ENCODE measurements at regions not wholly inside any gene's neighbourhood (a gene's known extent, or its start where the extent isn't known, plus 50 kb on each side); places are given as distances from the start of the nearest gene placed in this dataset.

DNA sequence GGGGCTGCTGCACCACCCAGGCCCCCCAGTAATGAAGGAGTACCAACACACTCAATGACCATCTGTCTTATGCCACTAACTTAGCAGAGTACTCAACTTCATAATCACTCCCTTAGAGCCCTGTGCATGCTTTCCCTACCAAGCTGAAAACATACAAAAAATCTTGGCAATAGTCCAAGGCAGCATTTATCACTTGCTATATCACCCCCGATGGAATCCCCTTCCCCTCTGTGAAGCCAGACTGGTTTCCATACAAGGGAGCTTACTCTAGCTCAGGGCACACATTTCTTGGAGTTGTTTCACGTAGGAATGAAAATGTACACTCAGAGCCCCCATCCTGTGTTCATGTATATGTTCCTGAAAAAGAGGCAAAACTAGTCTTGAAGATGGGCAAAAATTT, 301.3 kb upstream of the TENM4 start:
- DNase-seq (ENCODE audit: low spot score) = no peak
- no peaks in the 10 kb centered on the region for H3K36me3 ChIP-seq (ENCODE audit: insufficient read depth, low read length)
- TF ChIP-seq, protein P1, sequence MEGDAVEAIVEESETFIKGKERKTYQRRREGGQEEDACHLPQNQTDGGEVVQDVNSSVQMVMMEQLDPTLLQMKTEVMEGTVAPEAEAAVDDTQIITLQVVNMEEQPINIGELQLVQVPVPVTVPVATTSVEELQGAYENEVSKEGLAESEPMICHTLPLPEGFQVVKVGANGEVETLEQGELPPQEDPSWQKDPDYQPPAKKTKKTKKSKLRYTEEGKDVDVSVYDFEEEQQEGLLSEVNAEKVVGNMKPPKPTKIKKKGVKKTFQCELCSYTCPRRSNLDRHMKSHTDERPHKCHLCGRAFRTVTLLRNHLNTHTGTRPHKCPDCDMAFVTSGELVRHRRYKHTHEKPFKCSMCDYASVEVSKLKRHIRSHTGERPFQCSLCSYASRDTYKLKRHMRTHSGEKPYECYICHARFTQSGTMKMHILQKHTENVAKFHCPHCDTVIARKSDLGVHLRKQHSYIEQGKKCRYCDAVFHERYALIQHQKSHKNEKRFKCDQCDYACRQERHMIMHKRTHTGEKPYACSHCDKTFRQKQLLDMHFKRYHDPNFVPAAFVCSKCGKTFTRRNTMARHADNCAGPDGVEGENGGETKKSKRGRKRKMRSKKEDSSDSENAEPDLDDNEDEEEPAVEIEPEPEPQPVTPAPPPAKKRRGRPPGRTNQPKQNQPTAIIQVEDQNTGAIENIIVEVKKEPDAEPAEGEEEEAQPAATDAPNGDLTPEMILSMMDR (conservative IDR thresholded peaks at IDR 0.05; ENCODE audit: low read length) = no peak
- TF ChIP-seq EZH2phosphoT487 (IDR thresholded peaks at IDR 0.05; ENCODE audit: borderline replicate concordance, low read depth, low read length) = no peak
- intact Hi-C loops (cut with micrococcal nuclease; ENCODE audit: unreplicated experiment) = no loop called here
- BruUV-seq (replicated peaks) = no TSS peak
- H3K9me3 ChIP-seq (ENCODE audit: low read length) = no peaks in the 10 kb centered on the region
- no peaks in the 10 kb centered on the region for H3K4me1 ChIP-seq (ENCODE audit: insufficient read depth, low read length, poor library complexity, severe bottlenecking)
- H3K27ac ChIP-seq (ENCODE audit: low read depth, low read length, poor library complexity, severe bottlenecking) = no peak overlapping the region
- no peak overlapping the region for H3K4me3 ChIP-seq (ENCODE audit: low read depth, low read length, poor library complexity, severe bottlenecking)
- ChIA-PET CTCF (ENCODE audit: unreplicated experiment) (no interaction called here), POLR2A (no interaction called here)
- no peak overlapping the region for H3K4me2 ChIP-seq (ENCODE audit: low read length)
- no peaks in the 10 kb centered on the region for H3K79me2 ChIP-seq (ENCODE audit: insufficient read depth, low read depth, low read length)
- no peaks in the 10 kb centered on the region for H3K9me2 ChIP-seq (ENCODE audit: insufficient read depth, low read length)
- H2AFZ ChIP-seq (ENCODE audit: low read length) = no peak overlapping the region
- H4K20me1 ChIP-seq (ENCODE audit: insufficient read depth, low read length) = no peaks in the 10 kb centered on the region

DNA sequence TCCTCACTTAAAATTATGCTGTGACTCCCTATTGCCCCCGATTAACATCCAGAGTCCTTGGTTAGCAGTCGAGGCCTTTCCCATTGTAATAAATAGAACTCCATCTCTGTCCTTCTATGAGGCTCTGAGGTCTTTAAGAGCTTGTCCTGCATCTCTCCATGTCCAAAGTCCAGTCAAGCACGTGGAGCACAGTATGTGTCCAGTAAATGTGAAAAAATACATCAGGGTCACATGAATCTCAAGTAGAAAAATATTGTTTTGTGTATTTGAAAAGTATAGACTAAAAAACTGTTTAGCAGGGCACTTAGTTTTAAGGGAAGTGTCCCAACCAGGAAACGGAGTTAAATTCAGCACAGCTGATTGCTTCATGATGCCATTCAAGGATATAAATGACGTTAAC, 298.8 kb upstream of the TENM4 start:
- no TSS peak for BruUV-seq (replicated peaks)
- CTCF ChIA-PET (ENCODE audit: unreplicated experiment) = no interaction called here
- H3K4me1 ChIP-seq (ENCODE audit: insufficient read depth, low read length, poor library complexity, severe bottlenecking) = no peaks in the 10 kb centered on the region
- no peaks in the 10 kb centered on the region for H3K9me3 ChIP-seq (ENCODE audit: low read length)
- no peak overlapping the region for H3K4me3 ChIP-seq (ENCODE audit: low read depth, low read length, poor library complexity, severe bottlenecking)
- POLR2A ChIA-PET = no interaction called here
- H3K9me2 ChIP-seq (ENCODE audit: insufficient read depth, low read length) = no peaks in the 10 kb centered on the region
- H2AFZ ChIP-seq (ENCODE audit: low read length) = no peak overlapping the region
- no peak overlapping the region for H3K27ac ChIP-seq (ENCODE audit: low read depth, low read length, poor library complexity, severe bottlenecking)
- no peak for DNase-seq (ENCODE audit: low spot score)
- no peaks in the 10 kb centered on the region for H4K20me1 ChIP-seq (ENCODE audit: insufficient read depth, low read length)
- no peak overlapping the region for H3K4me2 ChIP-seq (ENCODE audit: low read length)
- intact Hi-C loops (cut with micrococcal nuclease; ENCODE audit: unreplicated experiment) = no loop called here
- no peaks in the 10 kb centered on the region for H3K36me3 ChIP-seq (ENCODE audit: insufficient read depth, low read length)
- TF ChIP-seq, protein P1 (conservative IDR thresholded peaks at IDR 0.05; ENCODE audit: low read length) = no peak
- TF ChIP-seq EZH2phosphoT487 (IDR thresholded peaks at IDR 0.05; ENCODE audit: borderline replicate concordance, low read depth, low read length) = no peak
- no peaks in the 10 kb centered on the region for H3K79me2 ChIP-seq (ENCODE audit: insufficient read depth, low read depth, low read length)

GRCh38 chr11:79727221-79727620, 286.4 kb upstream of the TENM4 start:
- H4K20me1 ChIP-seq (ENCODE audit: insufficient read depth, low read length) = no peaks in the 10 kb centered on the region
- H3K4me2 ChIP-seq (ENCODE audit: low read length) = no peak overlapping the region
- no peak for TF ChIP-seq EZH2phosphoT487 (IDR thresholded peaks at IDR 0.05; ENCODE audit: borderline replicate concordance, low read depth, low read length)
- TF ChIP-seq, protein P1 (conservative IDR thresholded peaks at IDR 0.05; ENCODE audit: low read length) = no peak
- ChIA-PET CTCF (ENCODE audit: unreplicated experiment) (no interaction called here), POLR2A (no interaction called here)
- intact Hi-C loops (cut with micrococcal nuclease; ENCODE audit: unreplicated experiment) = no loop called here
- H3K4me3 ChIP-seq (ENCODE audit: low read depth, low read length, poor library complexity, severe bottlenecking) = no peak overlapping the region
- no peaks in the 10 kb centered on the region for H3K4me1 ChIP-seq (ENCODE audit: insufficient read depth, low read length, poor library complexity, severe bottlenecking)
- BruUV-seq (replicated peaks) = no TSS peak
- no peak overlapping the region for H2AFZ ChIP-seq (ENCODE audit: low read length)
- no peaks in the 10 kb centered on the region for H3K9me2 ChIP-seq (ENCODE audit: insufficient read depth, low read length)
- no peaks in the 10 kb centered on the region for H3K36me3 ChIP-seq (ENCODE audit: insufficient read depth, low read length)
- no peaks in the 10 kb centered on the region for H3K9me3 ChIP-seq (ENCODE audit: low read length)
- no peak overlapping the region for H3K27ac ChIP-seq (ENCODE audit: low read depth, low read length, poor library complexity, severe bottlenecking)
- no peak for DNase-seq (ENCODE audit: low spot score)
- H3K79me2 ChIP-seq (ENCODE audit: insufficient read depth, low read depth, low read length) = no peaks in the 10 kb centered on the region
